ENCODE measurements at regions not wholly inside any gene's neighbourhood (a gene's known extent, or its start where the extent isn't known, plus 50 kb on each side); places are given as distances from the start of the nearest gene placed in this dataset.

- WGBS, 2 donors (ENCODE audit: low coverage in 1 of 2): 96% methylated on average over 17 to 25 of the region's 25 CpGs
- H3K4me1 ChIP-seq: no peaks in the 10 kb centered on the region
- no peak for TF ChIP-seq CTCF (IDR thresholded peaks at IDR 0.05)
- TF ChIP-seq POLR2AphosphoS5 (IDR thresholded peaks at IDR 0.05): no peak
- TF ChIP-seq POLR2A (IDR thresholded peaks at IDR 0.05): no peak
- TF ChIP-seq EP300 (IDR thresholded peaks at IDR 0.05; ENCODE audit: low read depth): no peak
- intact Hi-C loops (cut with DNase I; ENCODE audit: low total_unique reads): no loop called here
- H3K27me3 ChIP-seq: no peaks in the 10 kb centered on the region
- H3K9me3 ChIP-seq: no peaks in the 10 kb centered on the region
- DNase-seq: no peak
- in situ Hi-C loops (cut with MboI; ENCODE audit: low pct_ligation_motif_present in 1 of 4, low pct_unique_long_range_greater_than_20kb in 1 of 4, low sequenced_read_pairs in 3 of 4): no loop called here
- no peak overlapping the region for H3K27ac ChIP-seq
- H3K36me3 ChIP-seq: no peaks in the 10 kb centered on the region
- H3K4me3 ChIP-seq: no peak overlapping the region
Observed at GRCh38 chr6:4188801-4189200, 53.4 kb upstream of the ECI2 start.

GRCh38 chr6:4187480-4187879 is 52.1 kb upstream of the ECI2 start:
- Histone ChIP-seq H3K9me3 (no peaks in the 10 kb centered on the region), H3K4me1 (no peaks in the 10 kb centered on the region), H3K27me3 (no peaks in the 10 kb centered on the region), H3K27ac (no peak overlapping the region), H3K36me3 (no peaks in the 10 kb centered on the region), H3K4me3 (no peak overlapping the region)
- TF ChIP-seq POLR2AphosphoS5 (IDR thresholded peaks at IDR 0.05): no peak
- no peak for TF ChIP-seq EP300 (IDR thresholded peaks at IDR 0.05; ENCODE audit: low read depth)
- TF ChIP-seq CTCF (IDR thresholded peaks at IDR 0.05): no peak
- no peak for TF ChIP-seq POLR2A (IDR thresholded peaks at IDR 0.05)
- no peak for DNase-seq
- in situ Hi-C loops (cut with MboI; ENCODE audit: low pct_ligation_motif_present in 1 of 4, low pct_unique_long_range_greater_than_20kb in 1 of 4, low sequenced_read_pairs in 3 of 4): no loop called here
- intact Hi-C loops (cut with DNase I; ENCODE audit: low total_unique reads): no loop called here
- 68 to 80% methylated on average over 1 to 2 of the region's 2 CpGs for WGBS, 2 donors (ENCODE audit: low coverage in 1 of 2)

- H3K9me3 ChIP-seq: no peaks in the 10 kb centered on the region
- no peaks in the 10 kb centered on the region for H3K27me3 ChIP-seq
- H3K4me3 ChIP-seq: no peak overlapping the region
- H3K4me1 ChIP-seq: no peaks in the 10 kb centered on the region
- 38 to 88% methylated on average over 1 to 4 of the region's 4 CpGs for WGBS, 2 donors (ENCODE audit: low coverage in 1 of 2)
- intact Hi-C loops (cut with DNase I; ENCODE audit: low total_unique reads): no loop called here
- in situ Hi-C loops (cut with MboI; ENCODE audit: low pct_ligation_motif_present in 1 of 4, low pct_unique_long_range_greater_than_20kb in 1 of 4, low sequenced_read_pairs in 3 of 4): no loop called here
- no peak for DNase-seq
- no peak overlapping the region for H3K27ac ChIP-seq
- TF ChIP-seq CTCF (IDR thresholded peaks at IDR 0.05) (no peak), EP300 (IDR thresholded peaks at IDR 0.05; ENCODE audit: low read depth) (no peak), POLR2A (IDR thresholded peaks at IDR 0.05) (no peak), POLR2AphosphoS5 (IDR thresholded peaks at IDR 0.05) (no peak)
- H3K36me3 ChIP-seq: no peaks in the 10 kb centered on the region
Observed at GRCh38 chr6:4186385-4186784, 51.0 kb upstream of the ECI2 start.

- no peaks in the 10 kb centered on the region for H3K27me3 ChIP-seq
- TF ChIP-seq EP300 (IDR thresholded peaks at IDR 0.05; ENCODE audit: low read depth) (no peak), POLR2A (IDR thresholded peaks at IDR 0.05) (no peak), POLR2AphosphoS5 (IDR thresholded peaks at IDR 0.05) (no peak), CTCF (IDR thresholded peaks at IDR 0.05) (no peak)
- intact Hi-C loops (cut with DNase I; ENCODE audit: low total_unique reads): no loop called here
Observed at GRCh38 chr6:4185846-4186245, 50.5 kb upstream of the ECI2 start.

More at GRCh38 chr6:4185846-4186245, 50.5 kb upstream of the ECI2 start:
- in situ Hi-C loops (cut with MboI; ENCODE audit: low pct_ligation_motif_present in 1 of 4, low pct_unique_long_range_greater_than_20kb in 1 of 4, low sequenced_read_pairs in 3 of 4): no loop called here
- H3K4me3 ChIP-seq: no peak overlapping the region
- no peaks in the 10 kb centered on the region for H3K4me1 ChIP-seq
- DNase-seq: no peak
- no peaks in the 10 kb centered on the region for H3K9me3 ChIP-seq
- 88% methylated on average over 2 of the region's 2 CpGs; no CpG with 5 or more reads in 1 of the 2 donors for WGBS, 2 donors (ENCODE audit: low coverage in 1 of 2)
- H3K27ac ChIP-seq: no peak overlapping the region
- no peaks in the 10 kb centered on the region for H3K36me3 ChIP-seq

All from transverse colon (tissue), 4 donors.